ENCODE measurements at regions not wholly inside any gene's neighbourhood (a gene's known extent, or its start where the extent isn't known, plus 50 kb on each side); places are given as distances from the start of the nearest gene placed in this dataset.

DNA sequence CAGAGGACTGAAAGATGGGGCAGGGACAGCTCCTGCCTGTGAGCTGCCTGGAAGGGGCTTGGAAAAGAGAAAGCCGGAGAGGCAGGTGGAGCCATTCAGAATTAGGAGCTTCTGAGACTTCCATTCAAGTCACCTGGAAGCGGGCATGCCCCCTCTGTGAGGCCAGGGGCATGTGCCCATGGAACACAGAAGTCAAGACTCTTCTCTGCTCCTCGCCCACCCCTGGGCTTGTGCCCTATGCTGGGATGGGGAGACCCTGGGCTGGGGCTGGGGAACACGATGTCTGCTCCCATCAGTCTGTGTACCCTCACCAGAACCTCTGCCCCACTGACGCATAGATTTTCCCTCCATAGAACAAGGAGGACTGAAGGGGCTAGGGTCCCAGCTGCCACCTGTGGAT lies 372.0 kb downstream of the SHANK2 start:
- no peaks in the 10 kb centered on the region for H3K9me3 Mint-ChIP-seq
- CTCF ChIA-PET (ENCODE audit: partially characterized antibody), result no interaction called here
- no peak overlapping the region for H3K4me3 ChIP-seq (ENCODE audit: low read length in 2 of 2)
- POLR2A ChIA-PET (ENCODE audit: partially characterized antibody), result no interaction called here
- intact Hi-C loops (cut with micrococcal nuclease), result no loop called here
- H3K27me3 ChIP-seq (ENCODE audit: insufficient read depth, low read length), result no peaks in the 10 kb centered on the region
- no peaks in the 10 kb centered on the region for H3K9me3 ChIP-seq (ENCODE audit: control insufficient read depth in 1 of 2, low read length in 2 of 2)
- H3K4me3 Mint-ChIP-seq, result no peak overlapping the region
- no peaks in the 10 kb centered on the region for H3K36me3 ChIP-seq (ENCODE audit: insufficient read depth, low read length)
- no peaks in the 10 kb centered on the region for H3K4me1 Mint-ChIP-seq
- H3K27ac Mint-ChIP-seq, result no peak overlapping the region
- peaks cover 2 to 3% of the 10 kb centered on the region in 2 donors for H3K27me3 Mint-ChIP-seq
- H3K27ac ChIP-seq (ENCODE audit: low read depth, low read length), result no peak overlapping the region
- H3K36me3 Mint-ChIP-seq, result no peaks in the 10 kb centered on the region
- no peak for DNase-seq
- no peaks in the 10 kb centered on the region for H3K4me1 ChIP-seq (ENCODE audit: insufficient read depth, low read length)

- Mint-ChIP-seq H3K27ac (no peak overlapping the region), H3K4me1 (no peaks in the 10 kb centered on the region), H3K27me3 (peaks cover 2 to 3% of the 10 kb centered on the region in 2 donors), H3K4me3 (no peak overlapping the region), H3K36me3 (no peaks in the 10 kb centered on the region), H3K9me3 (no peaks in the 10 kb centered on the region)
- Histone ChIP-seq H3K4me3 (ENCODE audit: low read length in 2 of 2) (no peak overlapping the region), H3K27me3 (ENCODE audit: insufficient read depth, low read length) (no peaks in the 10 kb centered on the region), H3K36me3 (ENCODE audit: insufficient read depth, low read length) (no peaks in the 10 kb centered on the region), H3K27ac (ENCODE audit: low read depth, low read length) (no peak overlapping the region), H3K4me1 (ENCODE audit: insufficient read depth, low read length) (no peaks in the 10 kb centered on the region), H3K9me3 (ENCODE audit: control insufficient read depth in 1 of 2, low read length in 2 of 2) (no peaks in the 10 kb centered on the region)
- DNase-seq, result no peak
- intact Hi-C loops (cut with micrococcal nuclease), result no loop called here
- ChIA-PET POLR2A (ENCODE audit: partially characterized antibody) (no interaction called here), CTCF (ENCODE audit: partially characterized antibody) (no interaction called here)
Observed at GRCh38 chr11:70881948-70882715, 370.2 kb downstream of the SHANK2 start.

- POLR2A ChIA-PET (ENCODE audit: partially characterized antibody), result no interaction called here
- intact Hi-C loops (cut with micrococcal nuclease), result no loop called here
- peaks cover 2 to 3% of the 10 kb centered on the region in 2 donors for H3K27me3 Mint-ChIP-seq
Observed at GRCh38 chr11:70882716-70883085, 369.7 kb downstream of the SHANK2 start.

DNA sequence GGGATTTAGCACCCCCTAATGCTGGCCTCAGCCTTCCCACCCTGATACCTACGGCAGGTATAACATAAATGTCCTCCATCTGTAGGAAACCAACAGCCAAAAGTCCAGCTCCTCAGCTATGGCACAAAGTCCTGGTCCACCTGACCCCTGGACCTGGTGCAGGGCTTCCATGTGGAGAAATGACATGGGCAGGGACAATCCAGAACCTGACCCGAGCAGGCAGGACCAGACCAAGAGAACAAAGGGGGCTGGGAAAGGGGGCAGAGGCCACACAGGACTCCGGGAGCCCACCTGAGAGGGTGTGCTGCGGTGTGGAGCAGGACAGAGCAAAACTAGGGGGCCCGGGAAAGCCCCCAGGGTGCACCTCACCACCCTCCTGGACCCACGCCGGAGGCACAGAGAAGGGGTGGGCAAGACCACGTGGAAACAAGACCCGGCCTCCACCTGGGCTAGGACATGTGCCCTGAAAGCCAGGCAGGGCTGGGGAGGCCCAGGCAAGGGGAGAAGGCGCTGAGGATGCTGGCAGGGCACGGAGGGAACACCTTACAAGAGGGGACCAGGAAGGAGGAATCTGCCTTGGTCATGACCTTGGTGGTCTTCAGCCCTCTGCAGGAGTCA lies 368.9 kb downstream of the SHANK2 start:
- CTCF ChIA-PET (ENCODE audit: partially characterized antibody), result no interaction called here
- H3K36me3 Mint-ChIP-seq, result no peaks in the 10 kb centered on the region

More at GRCh38 chr11:70882716-70883085, 369.7 kb downstream of the SHANK2 start:
- CTCF ChIA-PET (ENCODE audit: partially characterized antibody), result no interaction called here
- Histone ChIP-seq H3K27me3 (ENCODE audit: insufficient read depth, low read length) (no peaks in the 10 kb centered on the region), H3K27ac (ENCODE audit: low read depth, low read length) (no peak overlapping the region), H3K4me1 (ENCODE audit: insufficient read depth, low read length) (no peaks in the 10 kb centered on the region), H3K9me3 (ENCODE audit: control insufficient read depth in 1 of 2, low read length in 2 of 2) (no peaks in the 10 kb centered on the region), H3K36me3 (ENCODE audit: insufficient read depth, low read length) (no peaks in the 10 kb centered on the region), H3K4me3 (ENCODE audit: low read length in 2 of 2) (no peak overlapping the region)
- Mint-ChIP-seq H3K9me3 (no peaks in the 10 kb centered on the region), H3K36me3 (no peaks in the 10 kb centered on the region), H3K4me1 (no peaks in the 10 kb centered on the region), H3K27ac (no peak overlapping the region), H3K4me3 (no peak overlapping the region)
- DNase-seq, result no peak

GRCh38 chr11:70883973-70884623 lies 368.3 kb downstream of the SHANK2 start:
- Histone ChIP-seq H3K36me3 (ENCODE audit: insufficient read depth, low read length) (no peaks in the 10 kb centered on the region), H3K27ac (ENCODE audit: low read depth, low read length) (no peak overlapping the region), H3K9me3 (ENCODE audit: control insufficient read depth in 1 of 2, low read length in 2 of 2) (no peaks in the 10 kb centered on the region), H3K4me3 (ENCODE audit: low read length in 2 of 2) (no peak overlapping the region), H3K4me1 (ENCODE audit: insufficient read depth, low read length) (no peaks in the 10 kb centered on the region), H3K27me3 (ENCODE audit: insufficient read depth, low read length) (no peaks in the 10 kb centered on the region)
- POLR2A ChIA-PET (ENCODE audit: partially characterized antibody), result no interaction called here
- DNase-seq, result no peak
- intact Hi-C loops (cut with micrococcal nuclease), result no loop called here
- Mint-ChIP-seq H3K36me3 (no peaks in the 10 kb centered on the region), H3K27me3 (peaks cover 0 to 3% of the 10 kb centered on the region in 2 donors), H3K27ac (no peak overlapping the region), H3K9me3 (no peaks in the 10 kb centered on the region), H3K4me3 (no peak overlapping the region), H3K4me1 (no peaks in the 10 kb centered on the region)
- CTCF ChIA-PET (ENCODE audit: partially characterized antibody), result no interaction called here

More for the DNA sequence above, 368.9 kb downstream of the SHANK2 start:
- Mint-ChIP-seq H3K4me1 (no peaks in the 10 kb centered on the region), H3K27me3 (peaks cover 0 to 3% of the 10 kb centered on the region in 2 donors), H3K27ac (no peak overlapping the region), H3K9me3 (no peaks in the 10 kb centered on the region), H3K4me3 (no peak overlapping the region)
- H3K4me3 ChIP-seq (ENCODE audit: low read length in 2 of 2), result no peak overlapping the region
- H3K27ac ChIP-seq (ENCODE audit: low read depth, low read length), result no peak overlapping the region
- no peaks in the 10 kb centered on the region for H3K9me3 ChIP-seq (ENCODE audit: control insufficient read depth in 1 of 2, low read length in 2 of 2)
- no peaks in the 10 kb centered on the region for H3K36me3 ChIP-seq (ENCODE audit: insufficient read depth, low read length)
- POLR2A ChIA-PET (ENCODE audit: partially characterized antibody), result no interaction called here
- no peak for DNase-seq
- H3K27me3 ChIP-seq (ENCODE audit: insufficient read depth, low read length), result no peaks in the 10 kb centered on the region
- no peaks in the 10 kb centered on the region for H3K4me1 ChIP-seq (ENCODE audit: insufficient read depth, low read length)
- intact Hi-C loops (cut with micrococcal nuclease), result no loop called here

DNA sequence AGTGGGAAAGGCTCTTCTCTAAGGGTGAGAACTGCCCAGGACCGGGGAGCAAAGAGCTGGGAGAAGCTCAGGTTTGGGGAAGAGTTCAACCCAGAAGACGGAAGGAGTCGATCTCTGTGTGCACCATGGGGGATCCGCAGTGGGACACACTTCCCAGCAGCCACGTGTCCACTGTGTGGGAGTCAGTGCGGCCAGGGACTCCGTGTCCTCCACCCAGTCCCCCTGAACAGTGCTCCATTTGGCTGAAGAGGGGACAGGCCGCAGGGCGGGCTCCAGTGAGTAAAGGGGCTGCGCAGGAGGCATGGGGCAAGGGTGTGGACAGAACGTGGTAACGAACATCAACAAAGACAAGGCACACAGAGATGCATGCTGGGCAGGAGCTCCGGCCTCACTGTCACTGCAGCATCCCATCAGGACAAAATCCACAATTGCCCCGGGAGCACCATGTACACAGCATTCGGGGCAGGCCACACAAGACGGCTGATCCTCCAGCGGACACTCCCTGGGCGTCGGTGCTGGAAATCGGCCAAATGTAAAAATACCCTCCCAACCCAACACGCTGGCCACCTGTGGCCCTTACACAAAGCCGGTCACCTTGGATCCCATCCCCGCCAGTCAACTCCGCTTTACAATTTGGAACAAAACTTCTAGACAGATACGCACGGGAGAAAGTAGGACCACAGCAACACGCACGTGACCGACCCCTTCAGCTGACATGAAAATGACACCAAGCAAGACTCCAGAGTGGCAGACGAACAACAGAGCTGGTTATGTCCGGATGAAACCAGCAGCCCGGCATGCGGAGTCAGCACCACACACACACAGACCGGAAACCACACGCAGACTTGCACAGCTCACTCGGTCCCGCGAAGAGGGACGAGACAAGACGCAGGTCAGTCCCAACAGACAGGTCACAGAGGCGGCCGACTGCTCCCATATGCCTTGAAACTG lies 366.8 kb downstream of the SHANK2 start:
- ChIA-PET POLR2A (ENCODE audit: partially characterized antibody) (no interaction called here), CTCF (ENCODE audit: partially characterized antibody) (no interaction called here)
- Mint-ChIP-seq H3K4me1 (no peaks in the 10 kb centered on the region), H3K36me3 (no peaks in the 10 kb centered on the region), H3K27me3 (peaks cover 0 to 3% of the 10 kb centered on the region in 2 donors), H3K4me3 (no peak overlapping the region), H3K9me3 (peaks cover 0 to 4% (median 0%) of the 10 kb centered on the region in 8 donors), H3K27ac (peak overlapping the region in 1 of 7 donors; percentile 4)
- Histone ChIP-seq H3K4me3 (ENCODE audit: low read length in 2 of 2) (no peak overlapping the region), H3K27ac (ENCODE audit: low read depth, low read length) (no peak overlapping the region), H3K9me3 (ENCODE audit: control insufficient read depth in 1 of 2, low read length in 2 of 2) (no peaks in the 10 kb centered on the region), H3K4me1 (ENCODE audit: insufficient read depth, low read length) (no peaks in the 10 kb centered on the region), H3K27me3 (ENCODE audit: insufficient read depth, low read length) (no peaks in the 10 kb centered on the region), H3K36me3 (ENCODE audit: insufficient read depth, low read length) (no peaks in the 10 kb centered on the region)
- no peak for DNase-seq
- intact Hi-C loops (cut with micrococcal nuclease), result no loop called here

- intact Hi-C loops (cut with micrococcal nuclease), result no loop called here
- Mint-ChIP-seq H3K9me3 (peaks cover 0 to 4% (median 0%) of the 10 kb centered on the region in 8 donors), H3K27ac (no peak overlapping the region), H3K36me3 (no peaks in the 10 kb centered on the region), H3K4me1 (no peaks in the 10 kb centered on the region), H3K4me3 (no peak overlapping the region), H3K27me3 (peaks cover 0 to 3% of the 10 kb centered on the region in 2 donors)
- Histone ChIP-seq H3K27me3 (ENCODE audit: insufficient read depth, low read length) (no peaks in the 10 kb centered on the region), H3K4me3 (ENCODE audit: low read length in 2 of 2) (no peak overlapping the region), H3K9me3 (ENCODE audit: control insufficient read depth in 1 of 2, low read length in 2 of 2) (no peaks in the 10 kb centered on the region), H3K27ac (ENCODE audit: low read depth, low read length) (no peak overlapping the region), H3K4me1 (ENCODE audit: insufficient read depth, low read length) (no peaks in the 10 kb centered on the region), H3K36me3 (ENCODE audit: insufficient read depth, low read length) (no peaks in the 10 kb centered on the region)
- ChIA-PET CTCF (ENCODE audit: partially characterized antibody) (no interaction called here), POLR2A (ENCODE audit: partially characterized antibody) (no interaction called here)
- DNase-seq, result no peak
Observed at GRCh38 chr11:70886256-70886655, 366.1 kb downstream of the SHANK2 start.

Measured in CD4-positive, alpha-beta memory T cell (primary cell).